ENCODE measurements at regions not wholly inside any gene's neighbourhood (a gene's known extent, or its start where the extent isn't known, plus 50 kb on each side); places are given as distances from the start of the nearest gene placed in this dataset.
"Not testable (repeated sequence)": the region's sequence is repeated elsewhere in the genome, so short reads cannot be mapped to it uniquely, and the experiment has no call there.

GRCh38 chr16:79843631-79844043 lies 243.1 kb upstream of the MAF start:
- no peak for DNase-seq

GRCh38 chr16:79843145-79843544 lies 242.6 kb upstream of the MAF start:
- DNase-seq = no peak

GRCh38 chr16:79842197-79842596 lies 241.7 kb upstream of the MAF start:
- no peak for DNase-seq

- DNase-seq = no peak
Measured at GRCh38 chr16:79839466-79840341, 239.2 kb upstream of the MAF start.

GRCh38 chr16:79838496-79839259 lies 238.1 kb upstream of the MAF start:
- DNase-seq = no peak

- no peak for DNase-seq
Measured at GRCh38 chr16:79836144-79836543, 235.6 kb upstream of the MAF start.

- no peak for DNase-seq
Measured at GRCh38 chr16:79835194-79835593, 234.7 kb upstream of the MAF start.

- DNase-seq = no peak
Measured at GRCh38 chr16:79834720-79835119, 234.2 kb upstream of the MAF start.

- not testable (repeated sequence) for DNase-seq
Measured at GRCh38 chr16:79834003-79834402, 233.5 kb upstream of the MAF start.

- DNase-seq = no peak
Measured at GRCh38 chr16:79833559-79833958, 233.0 kb upstream of the MAF start.

GRCh38 chr16:79826732-79827475 lies 226.4 kb upstream of the MAF start:
- DNase-seq = no peak

- DNase-seq = no peak
Measured at GRCh38 chr16:79825002-79825401, 224.5 kb upstream of the MAF start.

GRCh38 chr16:79823639-79824038 lies 223.1 kb upstream of the MAF start:
- DNase-seq = no peak

- DNase-seq = no peak
Measured at GRCh38 chr16:79821911-79822310, 221.4 kb upstream of the MAF start.

GRCh38 chr16:79816081-79816497 lies 215.6 kb upstream of the MAF start:
- DNase-seq = no peak

- DNase-seq = no peak
Measured at GRCh38 chr16:79815049-79815448, 214.5 kb upstream of the MAF start.

- no peak for DNase-seq
Measured at GRCh38 chr16:79814124-79814523, 213.6 kb upstream of the MAF start.

- no peak for DNase-seq
Measured at GRCh38 chr16:79811541-79811940, 211.0 kb upstream of the MAF start.

- DNase-seq = no peak
Measured at GRCh38 chr16:79810449-79811189, 210.1 kb upstream of the MAF start.

- DNase-seq = no peak
Measured at GRCh38 chr16:79809376-79809775, 208.8 kb upstream of the MAF start.

GRCh38 chr16:79808731-79809130 lies 208.2 kb upstream of the MAF start:
- no peak for DNase-seq

GRCh38 chr16:79806757-79807156 lies 206.2 kb upstream of the MAF start:
- DNase-seq = no peak

- DNase-seq = no peak
Measured at GRCh38 chr16:79805621-79806020, 205.1 kb upstream of the MAF start.

Measured in stimulated activated CD4-positive, alpha-beta T cell treated with anti-CD3 and anti-CD28 coated beads, Interleukin-12 subunit alpha, Interleukin-12 subunit beta, amount 100 ng/mL, for 4 hours (primary cell).